ENCODE measurements at regions not wholly inside any gene's neighbourhood (a gene's known extent, or its start where the extent isn't known, plus 50 kb on each side); places are given as distances from the start of the nearest gene placed in this dataset.

GRCh38 chr18:25423760-25424159 is 71.8 kb upstream of the ZNF521 start:
- intact Hi-C loops (cut with DNase I): no loop called here
- Histone ChIP-seq H3K9me3 (no peaks in the 10 kb centered on the region), H3K36me3 (no peaks in the 10 kb centered on the region), H3K27me3 (replicated peaks; ENCODE audit: insufficient read depth) (no peaks in the 10 kb centered on the region), H3K4me3 (no peak overlapping the region), H3K27ac (no peak overlapping the region), H3K4me1 (replicated peaks) (no peaks in the 10 kb centered on the region)
- no peak for DNase-seq (ENCODE audit: low spot score)
- TF ChIP-seq POLR2AphosphoS5 (IDR thresholded peaks at IDR 0.05) (no peak), POLR2A (IDR thresholded peaks at IDR 0.05) (no peak)
- TF ChIP-seq, protein P1, sequence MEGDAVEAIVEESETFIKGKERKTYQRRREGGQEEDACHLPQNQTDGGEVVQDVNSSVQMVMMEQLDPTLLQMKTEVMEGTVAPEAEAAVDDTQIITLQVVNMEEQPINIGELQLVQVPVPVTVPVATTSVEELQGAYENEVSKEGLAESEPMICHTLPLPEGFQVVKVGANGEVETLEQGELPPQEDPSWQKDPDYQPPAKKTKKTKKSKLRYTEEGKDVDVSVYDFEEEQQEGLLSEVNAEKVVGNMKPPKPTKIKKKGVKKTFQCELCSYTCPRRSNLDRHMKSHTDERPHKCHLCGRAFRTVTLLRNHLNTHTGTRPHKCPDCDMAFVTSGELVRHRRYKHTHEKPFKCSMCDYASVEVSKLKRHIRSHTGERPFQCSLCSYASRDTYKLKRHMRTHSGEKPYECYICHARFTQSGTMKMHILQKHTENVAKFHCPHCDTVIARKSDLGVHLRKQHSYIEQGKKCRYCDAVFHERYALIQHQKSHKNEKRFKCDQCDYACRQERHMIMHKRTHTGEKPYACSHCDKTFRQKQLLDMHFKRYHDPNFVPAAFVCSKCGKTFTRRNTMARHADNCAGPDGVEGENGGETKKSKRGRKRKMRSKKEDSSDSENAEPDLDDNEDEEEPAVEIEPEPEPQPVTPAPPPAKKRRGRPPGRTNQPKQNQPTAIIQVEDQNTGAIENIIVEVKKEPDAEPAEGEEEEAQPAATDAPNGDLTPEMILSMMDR (IDR thresholded peaks at IDR 0.05): no peak
- 80% methylated on average over 2 of the region's 2 CpGs for WGBS

DNA sequence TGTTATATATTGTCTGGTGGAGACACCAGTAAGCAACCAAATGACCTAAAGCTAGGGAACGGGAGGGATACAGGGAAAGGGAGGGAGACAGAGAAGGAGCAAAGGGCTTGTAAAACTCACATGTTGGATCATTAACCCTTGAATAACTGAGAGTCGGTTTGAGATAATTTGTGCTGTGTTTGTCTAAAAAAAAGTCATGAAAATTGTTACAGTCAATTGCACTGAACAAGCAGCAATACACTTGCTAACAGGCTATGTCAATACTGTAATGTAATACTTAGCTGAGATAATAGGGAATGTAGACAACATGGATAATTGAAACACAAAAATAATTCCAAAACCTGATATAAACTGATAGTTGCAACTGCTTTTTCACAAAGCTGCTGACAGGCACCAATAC is 71.3 kb upstream of the ZNF521 start:
- no peak for TF ChIP-seq POLR2AphosphoS5 (IDR thresholded peaks at IDR 0.05)
- TF ChIP-seq, protein P1 (IDR thresholded peaks at IDR 0.05): no peak
- Histone ChIP-seq H3K9me3 (no peaks in the 10 kb centered on the region), H3K4me3 (no peak overlapping the region), H3K36me3 (no peaks in the 10 kb centered on the region), H3K27me3 (replicated peaks; ENCODE audit: insufficient read depth) (no peaks in the 10 kb centered on the region), H3K27ac (no peak overlapping the region), H3K4me1 (replicated peaks) (no peaks in the 10 kb centered on the region)
- no peak for DNase-seq (ENCODE audit: low spot score)
- intact Hi-C loops (cut with DNase I): no loop called here
- WGBS: 41% methylated on average over 2 of the region's 2 CpGs

- Histone ChIP-seq H3K36me3 (no peaks in the 10 kb centered on the region), H3K4me1 (replicated peaks) (no peaks in the 10 kb centered on the region), H3K27ac (no peak overlapping the region), H3K27me3 (replicated peaks; ENCODE audit: insufficient read depth) (no peaks in the 10 kb centered on the region), H3K4me3 (no peak overlapping the region), H3K9me3 (no peaks in the 10 kb centered on the region)
- intact Hi-C loops (cut with DNase I): no loop called here
- no peak for TF ChIP-seq POLR2AphosphoS5 (IDR thresholded peaks at IDR 0.05)
- TF ChIP-seq POLR2A (IDR thresholded peaks at IDR 0.05): no peak
- TF ChIP-seq, protein P1 (IDR thresholded peaks at IDR 0.05): no peak
- WGBS: 40% methylated on average over 1 of the region's 1 CpG
- no peak for DNase-seq (ENCODE audit: low spot score)
Measured at GRCh38 chr18:25422230-25422629, 70.3 kb upstream of the ZNF521 start.

DNA sequence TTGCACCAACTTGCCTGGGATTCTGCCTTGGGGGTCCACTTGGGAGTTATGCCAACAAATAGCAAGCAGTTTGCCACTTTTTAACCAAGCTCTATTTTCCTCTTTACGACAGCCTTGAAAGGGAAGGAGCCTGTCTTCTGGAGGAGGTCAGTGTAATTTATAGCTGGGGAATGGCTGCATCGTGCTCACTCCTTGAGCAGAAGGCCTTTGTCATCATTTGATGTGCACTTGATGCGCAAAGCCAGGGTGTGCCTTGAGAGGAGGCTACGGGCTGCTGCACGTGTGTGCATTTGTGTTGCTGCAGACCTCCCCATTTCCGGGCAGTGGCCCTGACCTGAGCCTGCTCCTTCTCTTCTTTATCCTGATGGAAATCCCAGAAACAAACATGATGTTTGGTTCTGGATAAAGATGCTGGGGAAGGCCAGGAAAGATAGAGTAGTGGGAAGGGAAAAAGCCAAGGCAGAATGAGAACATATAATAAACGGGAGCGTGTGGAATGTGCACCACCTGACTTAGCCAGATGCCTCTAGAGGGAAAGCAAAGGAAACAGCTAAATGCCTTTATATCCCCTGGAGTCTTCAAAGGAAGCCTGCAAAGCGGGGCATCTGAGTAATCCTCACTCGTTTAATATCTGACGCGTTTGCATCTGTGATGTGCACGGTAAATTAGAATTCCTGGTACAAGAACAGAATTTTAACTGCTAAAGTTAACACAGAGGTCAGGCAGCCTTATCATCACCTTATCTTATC is 68.3 kb upstream of the ZNF521 start:
- no peaks in the 10 kb centered on the region for H3K36me3 ChIP-seq
- WGBS: 36% methylated on average over 13 of the region's 13 CpGs
- no peaks in the 10 kb centered on the region for H3K4me1 ChIP-seq (replicated peaks)
- TF ChIP-seq, protein P1 (IDR thresholded peaks at IDR 0.05): no peak
- TF ChIP-seq POLR2A (IDR thresholded peaks at IDR 0.05) (no peak), POLR2AphosphoS5 (IDR thresholded peaks at IDR 0.05) (no peak)
- H3K27ac ChIP-seq: no peak overlapping the region
- intact Hi-C loops (cut with DNase I): no loop called here
- no peak for DNase-seq (ENCODE audit: low spot score)
- H3K9me3 ChIP-seq: no peaks in the 10 kb centered on the region
- H3K4me3 ChIP-seq: no peak overlapping the region
- H3K27me3 ChIP-seq (replicated peaks; ENCODE audit: insufficient read depth): no peaks in the 10 kb centered on the region

- intact Hi-C loops (cut with DNase I): no loop called here
- Histone ChIP-seq H3K4me3 (no peak overlapping the region), H3K4me1 (replicated peaks) (no peaks in the 10 kb centered on the region), H3K36me3 (no peaks in the 10 kb centered on the region), H3K27ac (no peak overlapping the region), H3K9me3 (no peaks in the 10 kb centered on the region), H3K27me3 (replicated peaks; ENCODE audit: insufficient read depth) (no peaks in the 10 kb centered on the region)
- WGBS: 72% methylated on average over 3 of the region's 3 CpGs
- TF ChIP-seq, protein P1 (IDR thresholded peaks at IDR 0.05): no peak
- TF ChIP-seq POLR2AphosphoS5 (IDR thresholded peaks at IDR 0.05) (no peak), POLR2A (IDR thresholded peaks at IDR 0.05) (no peak)
- no peak for DNase-seq (ENCODE audit: low spot score)
Measured at GRCh38 chr18:25416374-25416773, 64.4 kb upstream of the ZNF521 start.
